Lower leg skin (tissue), 3 donors: ENCODE measurements at regions not wholly inside any gene's neighbourhood (a gene's known extent, or its start where the extent isn't known, plus 50 kb on each side); places are given as distances from the start of the nearest gene placed in this dataset.

Experiments used
- POLR2A ChIP-seq, 2 donors: fragments of 450-650 bp; IDR thresholded peaks; one replicate each; pipeline ENCODE4 v1.6.1; 2016 to 2017; ENCODE audit warnings: antibody characterized with exemption in 2 of 2, mild to moderate bottlenecking in 1 of 2, moderate library complexity in 1 of 2
- TF ChIP-seq, protein P1 (sequence below), 3 donors: fragments of 450-650 bp; IDR thresholded peaks; one replicate each; pipeline ENCODE4 v1.5.1; 2016; ENCODE audit warnings: antibody characterized with exemption in 3 of 3, mild to moderate bottlenecking in 3 of 3, moderate library complexity in 2 of 3

DNA sequence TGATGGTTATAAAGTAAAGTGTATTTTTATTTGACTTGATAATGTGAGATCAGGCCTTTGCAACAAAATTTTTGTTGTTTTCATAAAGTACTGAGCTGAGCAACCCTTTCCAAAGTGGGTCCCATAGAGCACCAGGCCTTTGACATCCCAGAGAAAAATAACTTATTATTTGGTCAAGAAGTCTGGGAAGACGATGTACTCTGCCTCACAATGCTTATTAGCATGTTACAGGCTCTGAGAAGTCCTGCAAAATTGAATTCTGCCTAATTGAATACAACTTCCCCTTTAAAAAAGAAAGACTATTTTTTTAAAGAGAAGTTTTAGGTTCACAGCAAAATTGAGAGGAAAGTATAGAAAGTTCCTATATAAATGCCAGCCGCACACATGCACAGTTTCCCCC, 151.5 kb upstream of the TCF4 start:
- TF ChIP-seq, protein P1, sequence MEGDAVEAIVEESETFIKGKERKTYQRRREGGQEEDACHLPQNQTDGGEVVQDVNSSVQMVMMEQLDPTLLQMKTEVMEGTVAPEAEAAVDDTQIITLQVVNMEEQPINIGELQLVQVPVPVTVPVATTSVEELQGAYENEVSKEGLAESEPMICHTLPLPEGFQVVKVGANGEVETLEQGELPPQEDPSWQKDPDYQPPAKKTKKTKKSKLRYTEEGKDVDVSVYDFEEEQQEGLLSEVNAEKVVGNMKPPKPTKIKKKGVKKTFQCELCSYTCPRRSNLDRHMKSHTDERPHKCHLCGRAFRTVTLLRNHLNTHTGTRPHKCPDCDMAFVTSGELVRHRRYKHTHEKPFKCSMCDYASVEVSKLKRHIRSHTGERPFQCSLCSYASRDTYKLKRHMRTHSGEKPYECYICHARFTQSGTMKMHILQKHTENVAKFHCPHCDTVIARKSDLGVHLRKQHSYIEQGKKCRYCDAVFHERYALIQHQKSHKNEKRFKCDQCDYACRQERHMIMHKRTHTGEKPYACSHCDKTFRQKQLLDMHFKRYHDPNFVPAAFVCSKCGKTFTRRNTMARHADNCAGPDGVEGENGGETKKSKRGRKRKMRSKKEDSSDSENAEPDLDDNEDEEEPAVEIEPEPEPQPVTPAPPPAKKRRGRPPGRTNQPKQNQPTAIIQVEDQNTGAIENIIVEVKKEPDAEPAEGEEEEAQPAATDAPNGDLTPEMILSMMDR (IDR thresholded peaks at IDR 0.05), result no peak
- TF ChIP-seq POLR2A (IDR thresholded peaks at IDR 0.05), result no peak
